ENCODE measurements at regions not wholly inside any gene's neighbourhood (a gene's known extent, or its start where the extent isn't known, plus 50 kb on each side); places are given as distances from the start of the nearest gene placed in this dataset.

- TF ChIP-seq, protein P1, sequence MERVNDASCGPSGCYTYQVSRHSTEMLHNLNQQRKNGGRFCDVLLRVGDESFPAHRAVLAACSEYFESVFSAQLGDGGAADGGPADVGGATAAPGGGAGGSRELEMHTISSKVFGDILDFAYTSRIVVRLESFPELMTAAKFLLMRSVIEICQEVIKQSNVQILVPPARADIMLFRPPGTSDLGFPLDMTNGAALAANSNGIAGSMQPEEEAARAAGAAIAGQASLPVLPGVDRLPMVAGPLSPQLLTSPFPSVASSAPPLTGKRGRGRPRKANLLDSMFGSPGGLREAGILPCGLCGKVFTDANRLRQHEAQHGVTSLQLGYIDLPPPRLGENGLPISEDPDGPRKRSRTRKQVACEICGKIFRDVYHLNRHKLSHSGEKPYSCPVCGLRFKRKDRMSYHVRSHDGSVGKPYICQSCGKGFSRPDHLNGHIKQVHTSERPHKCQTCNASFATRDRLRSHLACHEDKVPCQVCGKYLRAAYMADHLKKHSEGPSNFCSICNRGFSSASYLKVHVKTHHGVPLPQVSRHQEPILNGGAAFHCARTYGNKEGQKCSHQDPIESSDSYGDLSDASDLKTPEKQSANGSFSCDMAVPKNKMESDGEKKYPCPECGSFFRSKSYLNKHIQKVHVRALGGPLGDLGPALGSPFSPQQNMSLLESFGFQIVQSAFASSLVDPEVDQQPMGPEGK (CRISPR knock-in tag; IDR thresholded peaks at IDR 0.05; ENCODE audit: borderline replicate concordance): no peak
- TF ChIP-seq ZNF565 (CRISPR knock-in tag; conservative IDR thresholded peaks at IDR 0.05; ENCODE audit: low read depth): no peak
- TF ChIP-seq ZFP30 (CRISPR knock-in tag; IDR thresholded peaks at IDR 0.05): no peak
- no peak for TF ChIP-seq PPARA (CRISPR knock-in tag; IDR thresholded peaks at IDR 0.05; ENCODE audit: borderline replicate concordance)
- no peak for TF ChIP-seq TCF4 (CRISPR knock-in tag; IDR thresholded peaks at IDR 0.05; ENCODE audit: borderline replicate concordance)
- TF ChIP-seq TOX (CRISPR knock-in tag; IDR thresholded peaks at IDR 0.05; ENCODE audit: borderline replicate concordance): no peak
- no peak for TF ChIP-seq ESRRG (CRISPR knock-in tag; IDR thresholded peaks at IDR 0.05)
- no peak for ATAC-seq
Observed at GRCh38 chr1:87841332-87841731, 512.7 kb downstream of the LMO4 start.

DNA sequence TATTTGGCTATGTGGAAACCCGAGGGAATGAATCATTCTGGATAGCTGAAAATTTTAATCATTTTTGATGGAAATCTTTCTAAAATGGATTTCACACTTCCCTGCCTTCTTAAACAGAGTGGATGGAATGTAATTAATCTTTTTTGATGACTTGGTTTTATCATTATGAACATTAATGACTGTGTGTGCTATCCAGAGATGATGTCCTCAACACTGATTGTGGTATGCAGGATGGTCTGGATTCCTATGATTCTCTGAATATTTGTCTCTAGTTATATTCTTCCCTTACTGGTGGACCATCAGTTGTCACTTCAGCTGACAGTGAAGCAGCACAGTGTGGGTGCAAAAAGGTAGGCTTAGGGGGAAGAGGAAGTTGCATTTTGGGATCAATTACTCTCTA is 513.5 kb downstream of the LMO4 start:
- no peak for TF ChIP-seq ZNF70 (CRISPR knock-in tag; IDR thresholded peaks at IDR 0.05)
- no peak for TF ChIP-seq BACH2 (CRISPR knock-in tag; IDR thresholded peaks at IDR 0.05; ENCODE audit: borderline replicate concordance)
- TF ChIP-seq GLIS3 (CRISPR knock-in tag; IDR thresholded peaks at IDR 0.05): no peak
- no peak for TF ChIP-seq ZFP30 (CRISPR knock-in tag; IDR thresholded peaks at IDR 0.05)
- TF ChIP-seq, protein P2, sequence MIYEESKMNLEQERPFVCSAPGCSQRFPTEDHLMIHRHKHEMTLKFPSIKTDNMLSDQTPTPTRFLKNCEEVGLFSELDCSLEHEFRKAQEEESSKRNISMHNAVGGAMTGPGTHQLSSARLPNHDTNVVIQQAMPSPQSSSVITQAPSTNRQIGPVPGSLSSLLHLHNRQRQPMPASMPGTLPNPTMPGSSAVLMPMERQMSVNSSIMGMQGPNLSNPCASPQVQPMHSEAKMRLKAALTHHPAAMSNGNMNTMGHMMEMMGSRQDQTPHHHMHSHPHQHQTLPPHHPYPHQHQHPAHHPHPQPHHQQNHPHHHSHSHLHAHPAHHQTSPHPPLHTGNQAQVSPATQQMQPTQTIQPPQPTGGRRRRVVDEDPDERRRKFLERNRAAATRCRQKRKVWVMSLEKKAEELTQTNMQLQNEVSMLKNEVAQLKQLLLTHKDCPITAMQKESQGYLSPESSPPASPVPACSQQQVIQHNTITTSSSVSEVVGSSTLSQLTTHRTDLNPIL (CRISPR knock-in tag; IDR thresholded peaks at IDR 0.05; ENCODE audit: low read depth): no peak
- no peak for TF ChIP-seq ZNF8 (CRISPR knock-in tag; IDR thresholded peaks at IDR 0.05)
- TF ChIP-seq ESRRG (CRISPR knock-in tag; IDR thresholded peaks at IDR 0.05): no peak
- TF ChIP-seq, protein P3, sequence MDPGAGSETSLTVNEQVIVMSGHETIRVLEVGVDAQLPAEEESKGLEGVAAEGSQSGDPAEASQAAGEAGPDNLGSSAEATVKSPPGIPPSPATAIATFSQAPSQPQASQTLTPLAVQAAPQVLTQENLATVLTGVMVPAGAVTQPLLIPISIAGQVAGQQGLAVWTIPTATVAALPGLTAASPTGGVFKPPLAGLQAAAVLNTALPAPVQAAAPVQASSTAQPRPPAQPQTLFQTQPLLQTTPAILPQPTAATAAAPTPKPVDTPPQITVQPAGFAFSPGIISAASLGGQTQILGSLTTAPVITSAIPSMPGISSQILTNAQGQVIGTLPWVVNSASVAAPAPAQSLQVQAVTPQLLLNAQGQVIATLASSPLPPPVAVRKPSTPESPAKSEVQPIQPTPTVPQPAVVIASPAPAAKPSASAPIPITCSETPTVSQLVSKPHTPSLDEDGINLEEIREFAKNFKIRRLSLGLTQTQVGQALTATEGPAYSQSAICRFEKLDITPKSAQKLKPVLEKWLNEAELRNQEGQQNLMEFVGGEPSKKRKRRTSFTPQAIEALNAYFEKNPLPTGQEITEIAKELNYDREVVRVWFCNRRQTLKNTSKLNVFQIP (CRISPR knock-in tag; IDR thresholded peaks at IDR 0.05; ENCODE audit: borderline replicate concordance, low read depth): no peak
- TF ChIP-seq TOX (CRISPR knock-in tag; IDR thresholded peaks at IDR 0.05; ENCODE audit: borderline replicate concordance): no peak
- TF ChIP-seq ZC3H10 (CRISPR knock-in tag; IDR thresholded peaks at IDR 0.05): no peak
- no peak for TF ChIP-seq TSHZ2 (CRISPR knock-in tag; IDR thresholded peaks at IDR 0.05)
- peak; percentile 30; the same call in 1 of the 3 replicates for ATAC-seq

DNA sequence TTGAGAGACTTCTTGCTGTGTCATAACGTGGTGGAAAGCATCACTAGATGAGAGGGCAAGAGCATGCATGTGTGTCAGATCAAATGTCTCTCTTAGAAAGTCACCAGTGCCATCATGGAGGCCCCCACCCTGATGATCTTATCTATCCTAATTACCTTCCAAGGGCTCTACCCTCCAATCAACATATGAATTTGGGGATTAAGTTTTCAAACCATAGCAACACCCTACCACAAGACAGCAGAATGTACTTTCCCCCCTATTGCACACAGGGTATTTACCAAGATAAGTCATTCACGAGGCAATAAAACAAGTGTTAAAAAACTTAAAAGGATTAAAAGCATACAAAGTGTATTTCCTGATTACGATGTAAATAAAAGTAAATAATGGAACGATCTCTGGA is 515.6 kb downstream of the LMO4 start:
- no peak for ATAC-seq
- TF ChIP-seq ZFP30 (CRISPR knock-in tag; IDR thresholded peaks at IDR 0.05): no peak
- no peak for TF ChIP-seq CSDC2 (CRISPR knock-in tag; IDR thresholded peaks at IDR 0.05)
- TF ChIP-seq, protein P3 (CRISPR knock-in tag; IDR thresholded peaks at IDR 0.05; ENCODE audit: borderline replicate concordance, low read depth): no peak
- TF ChIP-seq CSRNP3 (CRISPR knock-in tag; IDR thresholded peaks at IDR 0.05): no peak
- TF ChIP-seq BACH2 (CRISPR knock-in tag; IDR thresholded peaks at IDR 0.05; ENCODE audit: borderline replicate concordance): no peak
- TF ChIP-seq ISL1 (CRISPR knock-in tag; IDR thresholded peaks at IDR 0.05): no peak
- TF ChIP-seq ZNF565 (CRISPR knock-in tag; conservative IDR thresholded peaks at IDR 0.05; ENCODE audit: low read depth): no peak
- TF ChIP-seq SNAI2 (CRISPR knock-in tag; IDR thresholded peaks at IDR 0.05): no peak
- TF ChIP-seq, protein P2 (CRISPR knock-in tag; IDR thresholded peaks at IDR 0.05; ENCODE audit: low read depth): no peak
- TF ChIP-seq TCF4 (CRISPR knock-in tag; IDR thresholded peaks at IDR 0.05; ENCODE audit: borderline replicate concordance): no peak
- TF ChIP-seq GLIS3 (CRISPR knock-in tag; IDR thresholded peaks at IDR 0.05): no peak
- TF ChIP-seq TOX (CRISPR knock-in tag; IDR thresholded peaks at IDR 0.05; ENCODE audit: borderline replicate concordance): no peak
- no peak for TF ChIP-seq ZNF70 (CRISPR knock-in tag; IDR thresholded peaks at IDR 0.05)
- TF ChIP-seq ZNF8 (CRISPR knock-in tag; IDR thresholded peaks at IDR 0.05): no peak
